ENCODE measurements at regions not wholly inside any gene's neighbourhood (a gene's known extent, or its start where the extent isn't known, plus 50 kb on each side); places are given as distances from the start of the nearest gene placed in this dataset.

- TF ChIP-seq CTCF (conservative IDR thresholded peaks at IDR 0.05; ENCODE audit: low read length) (no peak), EZH2phosphoT487 (IDR thresholded peaks at IDR 0.05; ENCODE audit: borderline replicate concordance, low read depth, low read length) (no peak)
These were observed 170.8 kb upstream of the HABP2 start for GRCh38 chr10:113381981-113382509.
